T-cell (primary cell): ENCODE measurements at regions not wholly inside any gene's neighbourhood (a gene's known extent, or its start where the extent isn't known, plus 50 kb on each side); places are given as distances from the start of the nearest gene placed in this dataset.

Experiments
- ATAC-seq, 4 experiments: fragments of 200-7000 bp in 3 of 4; fragments of 150-1000 bp in 1 of 4; cut with Tn5 transposase; replicated peaks in 1 of 4; 1 replicate in 3 of 4; 2 replicates in 1 of 4; pipeline ENCODE4 v1.10.0; 2021; ENCODE audit warnings: moderate library complexity in 3 of 4, mild to moderate bottlenecking in 2 of 4, moderate number of reproducible peaks in 1 of 4
- CTCF ChIA-PET, 2 donors: fragments of 300-600 bp; sonication (Branson Sonifier 250); formaldehyde crosslinking; loops; one replicate each; lab custom pipeline; 2022; ENCODE audit warnings: antibody characterized with exemption in 2 of 2; lab: Charles Lee
- POLR2A ChIA-PET, 2 donors: fragments of 300-600 bp; sonication (Branson Sonifier 250); formaldehyde crosslinking; loops; one replicate each; lab custom pipeline; 2022; ENCODE audit warnings: antibody characterized with exemption in 2 of 2; lab: Charles Lee
- DNase-seq, 35 experiments: peaks; one replicate each; pipeline versions ENCODE4 v3.0.0 to v3.0.0-alpha.2; 2013 to 2023
- H3K27ac ChIP-seq: one replicate; pipeline ENCODE4 v1.5.1; 2013; ENCODE audit warnings: low read length
- H3K27me3 ChIP-seq, 2 experiments: replicated peaks in 1 of 2; 1 replicate in 1 of 2; 2 replicates in 1 of 2; pipeline versions ENCODE4 v1.6.1 to v1.7.0; 2013; ENCODE audit warnings: low read length in 1 of 2, mixed read lengths in 1 of 2; ENCODE audit not compliant: control insufficient read depth in 2 of 2, insufficient read depth in 2 of 2; ENCODE audit errors: extremely low read depth in 1 of 2
- H3K36me3 ChIP-seq, 2 donors: 1 replicate in 1 of 2; 2 replicates in 1 of 2; pipeline versions ENCODE4 v1.6.1 to v1.7.0; 2013; ENCODE audit warnings: low read length in 1 of 2; ENCODE audit not compliant: control insufficient read depth in 2 of 2, insufficient read depth in 1 of 2; ENCODE audit errors: extremely low read depth in 1 of 2
- H3K4me1 ChIP-seq, 2 experiments: 1 replicate in 1 of 2; 2 replicates in 1 of 2; pipeline versions ENCODE4 v1.6.1 to v1.7.0; 2013; ENCODE audit warnings: low read length in 2 of 2, mixed read lengths in 1 of 2; ENCODE audit not compliant: insufficient read depth in 2 of 2, control insufficient read depth in 1 of 2; ENCODE audit errors: extremely low read depth in 1 of 2
- H3K4me3 ChIP-seq, 2 donors: 1 replicate in 1 of 2; 2 replicates in 1 of 2; pipeline versions ENCODE4 v1.5.1 to v1.7.0; 2013; ENCODE audit warnings: mild to moderate bottlenecking in 2 of 2, low read length in 1 of 2, moderate library complexity in 1 of 2; ENCODE audit not compliant: control insufficient read depth in 1 of 2; ENCODE audit errors: extremely low read depth in 1 of 2
- H3K9me3 ChIP-seq: 2 replicates; pipeline ENCODE4 v1.7.0; 2013
- H3K27ac Mint-ChIP-seq, 2 donors: one replicate each; pipeline ENCODE4 v1.8.0; 2020 to 2021; ENCODE audit warnings: mild to moderate bottlenecking in 2 of 2, mixed read lengths in 2 of 2
- H3K27me3 Mint-ChIP-seq, 2 donors: one replicate each; pipeline ENCODE4 v1.8.0; 2021 to 2022; ENCODE audit warnings: mixed read lengths in 2 of 2
- H3K36me3 Mint-ChIP-seq: one replicate; pipeline ENCODE4 v1.8.0; 2021; ENCODE audit warnings: mixed read lengths
- H3K4me1 Mint-ChIP-seq, 3 donors: one replicate each; pipeline ENCODE4 v1.8.0; 2020 to 2022; ENCODE audit warnings: mixed read lengths in 3 of 3, mild to moderate bottlenecking in 1 of 3
- H3K4me3 Mint-ChIP-seq, 3 donors: one replicate each; pipeline ENCODE4 v1.8.0; 2020 to 2022; ENCODE audit warnings: mild to moderate bottlenecking in 3 of 3, mixed read lengths in 3 of 3, moderate library complexity in 3 of 3
- H3K9me3 Mint-ChIP-seq, 3 donors: one replicate each; pipeline ENCODE4 v1.8.0; 2020 to 2022; ENCODE audit warnings: mixed read lengths in 3 of 3
- WGBS: methylation state at CpG from one replicate; pipeline ENCODE4 v1.1.5; 2013; ENCODE audit warnings: missing lambda C conversion rate; ENCODE audit not compliant: insufficient coverage; 5-methylcytosine and 5-hydroxymethylcytosine counted together

GRCh38 chr6:77124604-77125003, 338.7 kb downstream of the HTR1B start:
- no peak overlapping the region for H3K4me3 Mint-ChIP-seq
- ChIA-PET CTCF (interaction anchor here in 1 of 2 donors (0.6 kb wide), 1 partner anchor 1436 kb away, joined by 6 read pairs; no protein-coding TSS in a partner anchor), POLR2A (no interaction called here)
- Histone ChIP-seq H3K27me3 (no peaks in the 10 kb centered on the region), H3K9me3 (no peaks in the 10 kb centered on the region), H3K36me3 (no peaks in the 10 kb centered on the region), H3K4me1 (no peaks in the 10 kb centered on the region), H3K4me3 (no peak overlapping the region), H3K27ac (no peak overlapping the region)
- no peak overlapping the region for H3K27ac Mint-ChIP-seq
- H3K4me1 Mint-ChIP-seq: no peaks in the 10 kb centered on the region
- H3K9me3 Mint-ChIP-seq: peaks cover 11 to 26% (median 14%) of the 10 kb centered on the region in 3 donors
- no peak for DNase-seq
- H3K27me3 Mint-ChIP-seq: no peaks in the 10 kb centered on the region
- ATAC-seq: no peak
- no CpG with 5 or more reads among the region's 1 CpG for WGBS
- no peaks in the 10 kb centered on the region for H3K36me3 Mint-ChIP-seq

- no peak for ATAC-seq
- Histone ChIP-seq H3K9me3 (no peaks in the 10 kb centered on the region), H3K4me1 (no peaks in the 10 kb centered on the region), H3K27ac (no peak overlapping the region), H3K36me3 (no peaks in the 10 kb centered on the region), H3K27me3 (no peaks in the 10 kb centered on the region), H3K4me3 (no peak overlapping the region)
- peaks cover 10 to 25% (median 13%) of the 10 kb centered on the region in 3 donors for H3K9me3 Mint-ChIP-seq
- POLR2A ChIA-PET: no interaction called here
- H3K4me1 Mint-ChIP-seq: no peaks in the 10 kb centered on the region
- DNase-seq: no peak
- CTCF ChIA-PET: no interaction called here
- no peaks in the 10 kb centered on the region for H3K27me3 Mint-ChIP-seq
- WGBS: 100% methylated on average over 1 of the region's 3 CpGs
- H3K4me3 Mint-ChIP-seq: no peak overlapping the region
- no peak overlapping the region for H3K27ac Mint-ChIP-seq
- H3K36me3 Mint-ChIP-seq: no peaks in the 10 kb centered on the region
Measured at GRCh38 chr6:77123527-77123926, 339.8 kb downstream of the HTR1B start.

DNA sequence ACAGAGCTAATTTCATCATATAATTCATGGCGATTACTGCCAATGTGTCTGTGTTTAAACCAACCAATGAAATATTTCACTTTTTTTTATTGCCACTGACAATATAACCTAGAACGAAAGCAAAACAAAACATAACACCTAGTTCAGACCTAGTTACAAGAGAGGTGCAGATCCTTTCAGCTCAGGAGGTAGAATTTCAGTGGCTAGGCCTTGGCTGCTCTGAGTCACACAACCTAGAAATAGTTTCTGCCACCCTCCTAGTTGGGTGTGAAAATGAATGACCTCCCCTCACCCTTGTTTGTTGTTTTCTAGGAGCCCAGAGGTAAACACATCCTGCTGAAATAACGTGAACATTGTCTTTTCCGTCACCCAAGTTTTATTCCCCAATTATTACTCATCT, 356.3 kb downstream of the HTR1B start:
- WGBS: no CpG with 5 or more reads among the region's 4 CpGs
- no peak overlapping the region for H3K4me3 ChIP-seq
- H3K9me3 Mint-ChIP-seq: peaks cover 3 to 14% (median 7%) of the 10 kb centered on the region in 3 donors
- ATAC-seq (no peak), DNase-seq (no peak)
- no peak overlapping the region for H3K27ac ChIP-seq
- no peaks in the 10 kb centered on the region for H3K9me3 ChIP-seq
- no peak overlapping the region for H3K27ac Mint-ChIP-seq
- H3K4me1 ChIP-seq: no peaks in the 10 kb centered on the region
- CTCF ChIA-PET: no interaction called here
- POLR2A ChIA-PET: no interaction called here
- no peaks in the 10 kb centered on the region for H3K36me3 ChIP-seq
- H3K27me3 Mint-ChIP-seq: no peaks in the 10 kb centered on the region
- H3K4me1 Mint-ChIP-seq: no peaks in the 10 kb centered on the region
- no peaks in the 10 kb centered on the region for H3K36me3 Mint-ChIP-seq
- H3K4me3 Mint-ChIP-seq: no peak overlapping the region
- H3K27me3 ChIP-seq: no peaks in the 10 kb centered on the region

- DNase-seq (no peak), ATAC-seq (no peak)
- H3K4me1 Mint-ChIP-seq: no peaks in the 10 kb centered on the region
- CTCF ChIA-PET: no interaction called here
- Histone ChIP-seq H3K4me3 (no peak overlapping the region), H3K9me3 (no peaks in the 10 kb centered on the region), H3K4me1 (no peaks in the 10 kb centered on the region), H3K36me3 (no peaks in the 10 kb centered on the region), H3K27ac (no peak overlapping the region), H3K27me3 (no peaks in the 10 kb centered on the region)
- POLR2A ChIA-PET: no interaction called here
- H3K9me3 Mint-ChIP-seq: peaks cover 3 to 14% (median 7%) of the 10 kb centered on the region in 3 donors
- no CpG with 5 or more reads among the region's 2 CpGs for WGBS
- no peak overlapping the region for H3K4me3 Mint-ChIP-seq
- H3K27ac Mint-ChIP-seq: no peak overlapping the region
- H3K27me3 Mint-ChIP-seq: no peaks in the 10 kb centered on the region
- no peaks in the 10 kb centered on the region for H3K36me3 Mint-ChIP-seq
Measured at GRCh38 chr6:77105091-77105490, 358.2 kb downstream of the HTR1B start.

- H3K4me3 Mint-ChIP-seq: no peak overlapping the region
- ChIA-PET POLR2A (no interaction called here), CTCF (no interaction called here)
- peaks cover 4 to 10% (median 7%) of the 10 kb centered on the region in 3 donors for H3K9me3 Mint-ChIP-seq
- Histone ChIP-seq H3K27ac (no peak overlapping the region), H3K27me3 (no peaks in the 10 kb centered on the region), H3K9me3 (no peaks in the 10 kb centered on the region), H3K4me1 (no peaks in the 10 kb centered on the region), H3K36me3 (no peaks in the 10 kb centered on the region), H3K4me3 (no peak overlapping the region)
- H3K4me1 Mint-ChIP-seq: no peaks in the 10 kb centered on the region
- no peak for DNase-seq
- no peak overlapping the region for H3K27ac Mint-ChIP-seq
- 57% methylated on average over 2 of the region's 2 CpGs for WGBS
- no peaks in the 10 kb centered on the region for H3K27me3 Mint-ChIP-seq
- ATAC-seq: no peak
- no peaks in the 10 kb centered on the region for H3K36me3 Mint-ChIP-seq
Measured at GRCh38 chr6:77097940-77098339, 365.4 kb downstream of the HTR1B start.

DNA sequence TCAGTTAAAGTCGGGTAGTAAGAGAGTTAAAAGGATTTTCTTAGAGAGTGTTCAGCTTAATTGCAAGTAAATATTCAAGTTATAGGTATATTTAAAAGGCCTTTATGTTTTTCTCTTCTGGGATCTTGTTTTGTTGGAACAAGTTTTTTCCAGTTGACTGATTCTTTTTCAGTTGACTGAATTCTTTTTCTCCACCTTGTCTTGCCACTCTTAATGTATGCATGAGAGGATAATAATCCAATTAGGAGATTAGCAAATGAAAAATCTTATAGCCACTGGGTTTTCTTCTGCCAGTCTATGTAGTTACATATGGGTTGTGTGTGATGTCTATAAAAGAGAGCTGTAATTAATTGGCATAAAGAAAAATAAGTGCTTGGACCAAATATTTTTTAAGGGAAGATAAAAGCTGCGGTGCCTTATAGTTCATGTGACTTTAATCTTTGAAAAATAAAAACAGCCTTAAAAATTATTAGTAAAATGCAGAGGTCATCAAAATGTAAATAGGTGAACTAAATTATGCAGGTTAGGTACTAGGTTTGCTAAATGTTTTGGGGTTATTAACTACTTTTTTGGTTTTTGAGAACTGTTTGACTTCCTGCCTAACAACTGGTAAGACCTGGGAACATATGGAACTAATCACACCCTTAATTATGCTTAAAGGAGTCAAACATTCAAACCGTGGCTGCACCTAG, 367.2 kb downstream of the HTR1B start:
- Histone ChIP-seq H3K4me1 (no peaks in the 10 kb centered on the region), H3K27ac (no peak overlapping the region), H3K4me3 (no peak overlapping the region), H3K27me3 (no peaks in the 10 kb centered on the region), H3K9me3 (peaks cover 3% of the 10 kb centered on the region), H3K36me3 (no peaks in the 10 kb centered on the region)
- ChIA-PET POLR2A (no interaction called here), CTCF (no interaction called here)
- H3K4me1 Mint-ChIP-seq: no peaks in the 10 kb centered on the region
- DNase-seq (no peak), ATAC-seq (no peak)
- H3K4me3 Mint-ChIP-seq: no peak overlapping the region
- no peaks in the 10 kb centered on the region for H3K36me3 Mint-ChIP-seq
- peaks cover 6 to 10% (median 9%) of the 10 kb centered on the region in 3 donors for H3K9me3 Mint-ChIP-seq
- no peak overlapping the region for H3K27ac Mint-ChIP-seq
- no peaks in the 10 kb centered on the region for H3K27me3 Mint-ChIP-seq
- WGBS: no CpG with 5 or more reads among the region's 3 CpGs
